ENCODE measurements at regions not wholly inside any gene's neighbourhood (a gene's known extent, or its start where the extent isn't known, plus 50 kb on each side); places are given as distances from the start of the nearest gene placed in this dataset.

DNA sequence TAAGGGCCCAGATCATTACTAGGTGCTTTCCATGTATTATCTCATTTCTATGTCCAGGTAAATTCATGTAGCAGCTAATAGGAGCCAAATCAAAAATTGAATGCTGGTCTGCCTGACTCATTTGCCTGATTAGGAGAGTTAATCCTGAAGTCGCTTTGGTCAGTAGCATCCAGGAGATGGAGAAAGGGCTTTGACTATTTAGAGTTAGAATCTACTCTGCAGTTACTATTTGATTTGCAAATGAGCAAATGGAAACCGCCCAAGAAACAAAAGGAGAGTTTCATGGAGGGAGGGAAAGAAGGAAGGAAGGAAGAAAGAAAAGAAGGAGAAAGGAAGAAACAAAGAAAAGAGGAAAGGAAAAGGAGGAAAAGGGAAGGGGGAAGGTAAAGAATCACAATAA, 539.6 kb upstream of the MMS22L start:
- H3K27me3 Mint-ChIP-seq, result no peaks in the 10 kb centered on the region
- H3K4me3 Mint-ChIP-seq, result no peak overlapping the region
- no peak overlapping the region for H3K27ac Mint-ChIP-seq
- DNase-seq (no peak), ATAC-seq (no peak)
- H3K4me1 Mint-ChIP-seq, result no peaks in the 10 kb centered on the region
- no peaks in the 10 kb centered on the region for H3K9me3 ChIP-seq (ENCODE audit: control insufficient read depth, low read length, poor library complexity, severe bottlenecking)
- H3K36me3 Mint-ChIP-seq (ENCODE audit: low read depth), result no peaks in the 10 kb centered on the region

DNA sequence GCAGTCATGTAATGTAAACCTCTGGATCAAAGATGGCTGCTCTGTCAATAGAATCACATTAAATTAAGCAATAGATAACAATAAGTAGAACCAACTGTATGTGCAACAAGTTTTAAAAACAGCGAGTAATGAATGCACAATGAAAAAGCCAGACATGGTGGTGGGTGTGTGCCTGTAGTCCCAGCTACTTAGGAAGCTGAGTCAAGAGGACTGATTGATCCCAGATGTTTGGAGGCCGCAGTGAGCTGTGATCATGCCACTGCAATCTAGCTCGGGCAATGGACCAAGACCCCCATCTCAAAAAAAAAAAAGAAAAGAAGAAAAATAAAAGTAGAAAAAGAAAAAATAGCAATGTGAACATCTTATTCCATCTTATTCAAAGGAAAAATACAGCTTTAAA, 558.7 kb upstream of the MMS22L start:
- Mint-ChIP-seq H3K4me1 (no peaks in the 10 kb centered on the region), H3K36me3 (ENCODE audit: low read depth) (no peaks in the 10 kb centered on the region), H3K27me3 (no peaks in the 10 kb centered on the region), H3K27ac (no peak overlapping the region), H3K4me3 (no peak overlapping the region)
- ATAC-seq (no peak), DNase-seq (no peak)
- H3K9me3 ChIP-seq (ENCODE audit: control insufficient read depth, low read length, poor library complexity, severe bottlenecking), result no peaks in the 10 kb centered on the region

DNA sequence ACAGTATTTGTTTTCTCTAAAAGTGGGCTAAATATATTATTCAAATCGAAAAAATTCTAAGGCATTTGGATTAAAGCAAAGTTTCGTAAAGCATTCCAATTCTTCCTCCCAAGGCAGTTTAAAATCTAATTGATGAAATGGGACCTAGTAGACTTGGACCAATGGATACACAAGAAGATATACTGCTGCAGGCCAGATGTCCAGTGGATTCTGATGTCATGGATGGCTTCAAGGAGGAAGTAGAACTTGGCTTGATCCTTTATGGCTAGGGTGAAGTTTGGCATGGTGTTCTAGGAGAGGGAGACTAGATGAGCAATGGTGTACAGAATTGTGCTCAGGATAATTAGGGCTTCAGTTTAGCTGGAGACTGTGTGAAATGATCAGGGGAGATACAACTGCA, 559.5 kb upstream of the MMS22L start:
- Mint-ChIP-seq H3K36me3 (ENCODE audit: low read depth) (no peaks in the 10 kb centered on the region), H3K4me1 (no peaks in the 10 kb centered on the region)
- no peak for ATAC-seq

DNA sequence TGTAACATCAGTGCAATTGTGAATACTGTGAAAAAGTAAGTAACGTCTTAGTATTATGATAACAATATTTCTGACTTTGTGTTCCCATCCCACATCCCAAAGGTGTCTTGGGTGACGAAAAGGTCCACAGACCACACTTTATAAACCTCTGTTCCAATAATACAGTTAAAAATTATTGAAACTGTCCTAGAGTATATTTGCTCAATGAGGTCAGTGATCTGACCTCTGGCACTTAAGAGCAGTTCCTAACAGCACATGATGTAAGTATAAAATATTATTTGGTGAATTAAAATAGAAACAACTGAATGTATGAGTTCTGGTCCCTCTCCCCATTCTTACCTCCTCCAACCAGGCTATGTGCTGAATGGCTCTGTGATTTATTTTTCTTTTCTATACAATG, 566.4 kb upstream of the MMS22L start:
- Mint-ChIP-seq H3K27ac (no peak overlapping the region), H3K4me1 (no peaks in the 10 kb centered on the region), H3K36me3 (ENCODE audit: low read depth) (no peaks in the 10 kb centered on the region), H3K4me3 (no peak overlapping the region), H3K27me3 (no peaks in the 10 kb centered on the region)
- ATAC-seq (no peak), DNase-seq (no peak)
- H3K9me3 ChIP-seq (ENCODE audit: control insufficient read depth, low read length, poor library complexity, severe bottlenecking), result no peaks in the 10 kb centered on the region

More for the DNA sequence above, 559.5 kb upstream of the MMS22L start:
- no peak for DNase-seq
- no peaks in the 10 kb centered on the region for H3K9me3 ChIP-seq (ENCODE audit: control insufficient read depth, low read length, poor library complexity, severe bottlenecking)
- H3K27ac Mint-ChIP-seq, result no peak overlapping the region
- H3K27me3 Mint-ChIP-seq, result no peaks in the 10 kb centered on the region
- H3K4me3 Mint-ChIP-seq, result no peak overlapping the region

DNA sequence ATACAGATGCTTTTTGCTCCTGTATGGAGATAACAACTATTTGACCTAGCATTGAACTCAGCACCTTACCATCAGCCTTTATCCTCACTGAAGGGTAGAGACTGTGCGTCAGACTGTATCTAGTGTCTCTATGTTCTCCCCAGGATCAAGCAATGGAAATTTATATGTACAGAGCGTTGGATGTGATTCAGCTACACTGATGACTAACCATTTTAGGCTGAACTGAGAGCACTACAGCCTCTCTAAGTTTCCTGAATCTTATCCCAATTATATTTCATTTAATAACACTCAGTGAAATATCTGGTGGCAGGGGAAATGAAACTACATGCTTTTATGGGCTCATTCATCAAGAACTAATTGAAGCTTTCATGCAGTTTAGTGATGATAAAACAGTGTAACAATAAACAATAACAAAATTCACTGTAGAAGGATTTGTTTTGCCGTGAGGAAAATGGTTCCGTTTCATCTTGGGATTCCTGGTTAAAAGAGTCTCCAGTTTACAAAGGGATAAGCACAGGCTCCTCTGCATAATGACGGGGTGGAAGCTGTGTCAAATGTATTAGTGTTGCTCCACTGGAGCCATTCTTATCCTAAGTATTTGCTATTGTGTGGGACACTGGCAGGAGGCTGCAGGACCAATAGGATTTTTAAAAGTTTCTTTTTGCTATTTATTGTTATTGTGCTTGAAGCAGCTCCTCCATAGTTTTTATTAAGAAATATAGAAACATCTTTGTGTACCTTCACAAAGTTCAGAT, 567.6 kb upstream of the MMS22L start:
- no peaks in the 10 kb centered on the region for H3K27me3 Mint-ChIP-seq
- no peaks in the 10 kb centered on the region for H3K9me3 ChIP-seq (ENCODE audit: control insufficient read depth, low read length, poor library complexity, severe bottlenecking)
- no peak for DNase-seq
- H3K27ac Mint-ChIP-seq, result no peak overlapping the region
- no peaks in the 10 kb centered on the region for H3K36me3 Mint-ChIP-seq (ENCODE audit: low read depth)
- no peak overlapping the region for H3K4me3 Mint-ChIP-seq
- ATAC-seq, result no peak
- H3K4me1 Mint-ChIP-seq, result no peaks in the 10 kb centered on the region

DNA sequence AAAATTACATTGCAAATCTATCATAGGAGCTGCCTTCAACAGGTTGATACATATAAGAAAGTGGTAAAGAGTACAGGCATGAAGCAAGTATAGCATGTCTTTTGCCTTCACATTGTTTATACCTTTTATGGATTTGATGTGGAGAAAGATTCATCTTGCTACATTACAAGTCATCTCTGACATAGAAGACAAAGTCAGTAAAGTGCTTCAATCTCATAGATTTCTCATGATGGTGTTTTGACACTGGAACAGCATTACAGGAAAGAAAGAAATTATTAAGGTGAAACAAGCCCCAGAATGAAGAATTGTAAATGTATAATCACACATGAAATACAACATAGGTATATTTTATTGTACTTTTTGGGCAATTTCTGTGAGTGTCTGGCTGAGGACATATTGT, 580.7 kb upstream of the MMS22L start:
- Mint-ChIP-seq H3K27ac (no peak overlapping the region), H3K4me1 (no peaks in the 10 kb centered on the region), H3K4me3 (no peak overlapping the region), H3K36me3 (ENCODE audit: low read depth) (no peaks in the 10 kb centered on the region), H3K27me3 (no peaks in the 10 kb centered on the region)
- no peaks in the 10 kb centered on the region for H3K9me3 ChIP-seq (ENCODE audit: control insufficient read depth, low read length, poor library complexity, severe bottlenecking)
- ATAC-seq, result no peak
- DNase-seq, result no peak

DNA sequence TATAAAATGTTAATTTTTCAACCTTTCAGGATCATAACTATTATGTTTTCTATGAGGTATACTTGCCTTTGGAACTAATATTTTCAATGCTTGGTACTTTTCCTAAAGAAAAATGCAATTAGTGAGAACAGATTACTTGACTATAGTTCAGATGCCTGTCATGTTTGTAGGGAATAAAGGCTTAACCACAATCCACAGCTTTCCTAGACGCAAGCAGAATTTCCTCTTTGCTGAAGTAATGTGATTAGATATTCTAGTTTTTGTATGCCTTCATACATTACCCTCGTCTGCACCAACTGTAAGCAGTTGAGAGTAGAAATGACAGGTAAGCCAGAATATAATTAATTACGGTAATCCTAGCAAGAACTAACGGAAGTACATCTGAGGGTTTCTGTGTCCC, 581.4 kb upstream of the MMS22L start:
- Mint-ChIP-seq H3K36me3 (ENCODE audit: low read depth) (no peaks in the 10 kb centered on the region), H3K27me3 (no peaks in the 10 kb centered on the region), H3K4me1 (no peaks in the 10 kb centered on the region), H3K27ac (no peak overlapping the region), H3K4me3 (no peak overlapping the region)
- no peaks in the 10 kb centered on the region for H3K9me3 ChIP-seq (ENCODE audit: control insufficient read depth, low read length, poor library complexity, severe bottlenecking)
- DNase-seq, result no peak
- no peak for ATAC-seq

DNA sequence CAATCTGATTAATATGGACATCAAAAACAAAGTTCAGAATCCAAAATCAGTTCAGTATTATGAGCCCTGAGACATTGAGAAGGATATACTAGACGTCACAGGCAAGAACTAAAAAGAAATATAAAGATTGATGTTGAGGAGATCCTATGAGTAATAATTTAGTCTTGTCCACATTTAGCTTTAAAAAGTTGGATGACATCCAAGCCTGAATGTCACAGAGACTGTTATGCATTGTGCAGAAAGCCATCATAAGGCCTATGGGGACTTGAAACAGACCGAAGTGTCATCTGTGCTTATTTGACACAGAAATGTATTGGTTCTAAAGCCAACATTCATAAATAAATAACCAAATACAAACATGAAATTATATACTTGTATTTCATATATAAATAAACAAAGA, 581.8 kb upstream of the MMS22L start:
- no peak for ATAC-seq

DNA sequence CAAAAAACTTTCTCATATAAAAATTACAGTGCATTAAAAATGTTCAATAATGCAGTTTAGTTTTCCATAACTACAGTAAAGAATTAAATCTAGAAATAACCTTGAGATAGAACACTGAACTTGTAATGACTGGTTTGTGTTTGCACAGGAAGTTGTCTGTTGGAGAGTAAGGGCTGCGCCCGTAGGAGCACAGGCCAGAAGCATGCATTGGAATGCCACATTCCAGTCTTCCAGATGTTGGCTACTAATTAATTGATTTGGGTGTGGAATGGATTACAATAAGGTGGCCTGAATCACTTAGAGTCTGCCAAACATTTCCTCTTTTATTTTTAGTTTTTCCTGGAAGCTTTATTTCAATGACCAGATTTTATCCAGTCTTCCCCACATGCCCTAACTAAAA, 582.6 kb upstream of the MMS22L start:
- no peak overlapping the region for H3K4me3 Mint-ChIP-seq
- DNase-seq, result no peak
- H3K27me3 Mint-ChIP-seq, result no peaks in the 10 kb centered on the region
- no peak for ATAC-seq
- H3K4me1 Mint-ChIP-seq, result no peaks in the 10 kb centered on the region
- no peaks in the 10 kb centered on the region for H3K36me3 Mint-ChIP-seq (ENCODE audit: low read depth)
- H3K27ac Mint-ChIP-seq, result no peak overlapping the region
- H3K9me3 ChIP-seq (ENCODE audit: control insufficient read depth, low read length, poor library complexity, severe bottlenecking), result no peaks in the 10 kb centered on the region

More for the DNA sequence above, 581.8 kb upstream of the MMS22L start:
- Mint-ChIP-seq H3K27ac (no peak overlapping the region), H3K27me3 (no peaks in the 10 kb centered on the region), H3K4me1 (no peaks in the 10 kb centered on the region), H3K36me3 (ENCODE audit: low read depth) (no peaks in the 10 kb centered on the region), H3K4me3 (no peak overlapping the region)
- DNase-seq, result no peak
- H3K9me3 ChIP-seq (ENCODE audit: control insufficient read depth, low read length, poor library complexity, severe bottlenecking), result no peaks in the 10 kb centered on the region

DNA sequence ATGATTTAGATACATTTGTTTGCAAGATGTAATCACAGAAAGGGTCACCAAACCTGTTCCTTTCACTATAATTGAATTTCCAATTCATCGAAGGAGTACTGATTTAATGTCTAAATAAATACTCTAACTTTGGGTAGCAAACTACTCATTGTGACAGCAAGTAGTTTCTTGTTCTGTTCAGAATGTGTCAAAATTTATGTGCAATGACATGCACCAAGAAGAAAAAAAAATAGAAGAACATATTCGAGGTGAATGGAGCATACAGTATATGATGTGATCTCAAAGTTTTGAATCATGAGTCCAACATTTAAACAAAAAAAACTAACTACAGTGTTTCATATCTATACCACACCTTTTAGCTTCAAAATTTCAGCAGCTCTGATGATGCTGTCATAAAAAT, 583.6 kb upstream of the MMS22L start:
- DNase-seq, result no peak
- no peaks in the 10 kb centered on the region for H3K9me3 ChIP-seq (ENCODE audit: control insufficient read depth, low read length, poor library complexity, severe bottlenecking)
- no peaks in the 10 kb centered on the region for H3K4me1 Mint-ChIP-seq
- no peaks in the 10 kb centered on the region for H3K36me3 Mint-ChIP-seq (ENCODE audit: low read depth)
- H3K4me3 Mint-ChIP-seq, result no peak overlapping the region
- no peak overlapping the region for H3K27ac Mint-ChIP-seq
- no peak for ATAC-seq
- H3K27me3 Mint-ChIP-seq, result no peaks in the 10 kb centered on the region

DNA sequence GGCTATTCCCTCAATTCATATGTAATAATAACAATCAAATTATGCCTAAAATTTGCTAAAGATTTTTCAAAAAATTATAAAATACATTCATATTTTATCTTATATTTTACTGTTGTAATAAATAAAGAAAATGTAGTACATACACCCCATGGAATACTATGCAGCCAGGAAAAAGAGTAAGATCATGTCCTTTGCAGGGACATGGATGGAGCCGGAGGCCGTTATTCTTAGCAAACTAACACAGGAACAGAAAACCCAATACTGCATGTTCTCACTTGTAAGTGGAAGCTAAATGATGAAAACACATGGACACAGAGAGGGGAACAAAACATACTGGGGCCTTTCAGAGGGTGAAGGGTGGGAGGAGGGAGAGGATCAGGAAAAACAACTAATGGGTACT, 584.2 kb upstream of the MMS22L start:
- H3K27me3 Mint-ChIP-seq, result no peaks in the 10 kb centered on the region
- no peaks in the 10 kb centered on the region for H3K4me1 Mint-ChIP-seq
- DNase-seq, result no peak
- H3K9me3 ChIP-seq (ENCODE audit: control insufficient read depth, low read length, poor library complexity, severe bottlenecking), result no peaks in the 10 kb centered on the region
- no peak overlapping the region for H3K27ac Mint-ChIP-seq
- no peaks in the 10 kb centered on the region for H3K36me3 Mint-ChIP-seq (ENCODE audit: low read depth)
- no peak for ATAC-seq
- H3K4me3 Mint-ChIP-seq, result no peak overlapping the region

DNA sequence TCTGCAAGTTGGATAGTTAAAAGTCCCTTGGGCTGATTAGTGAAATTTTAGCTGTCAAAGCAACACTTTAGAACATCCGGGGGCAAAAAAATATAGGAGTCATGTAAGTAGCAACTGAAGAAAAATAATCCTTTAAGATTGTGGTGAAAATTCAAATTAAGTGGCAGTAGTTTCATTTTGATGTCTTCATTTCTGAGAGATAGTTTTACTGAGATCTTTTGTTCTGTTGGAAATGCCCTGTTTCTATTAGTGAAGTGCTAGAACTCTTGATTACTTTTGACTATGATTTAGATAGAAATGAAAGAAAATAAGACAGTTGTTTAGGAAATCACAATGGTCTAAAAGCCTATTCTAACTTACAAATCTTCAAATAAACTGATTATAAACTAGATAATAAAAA, 587.3 kb upstream of the MMS22L start:
- ATAC-seq (no peak), DNase-seq (no peak)
- Mint-ChIP-seq H3K27ac (no peak overlapping the region), H3K27me3 (no peaks in the 10 kb centered on the region), H3K4me1 (no peaks in the 10 kb centered on the region), H3K4me3 (no peak overlapping the region), H3K36me3 (ENCODE audit: low read depth) (no peaks in the 10 kb centered on the region)
- no peaks in the 10 kb centered on the region for H3K9me3 ChIP-seq (ENCODE audit: control insufficient read depth, low read length, poor library complexity, severe bottlenecking)

DNA sequence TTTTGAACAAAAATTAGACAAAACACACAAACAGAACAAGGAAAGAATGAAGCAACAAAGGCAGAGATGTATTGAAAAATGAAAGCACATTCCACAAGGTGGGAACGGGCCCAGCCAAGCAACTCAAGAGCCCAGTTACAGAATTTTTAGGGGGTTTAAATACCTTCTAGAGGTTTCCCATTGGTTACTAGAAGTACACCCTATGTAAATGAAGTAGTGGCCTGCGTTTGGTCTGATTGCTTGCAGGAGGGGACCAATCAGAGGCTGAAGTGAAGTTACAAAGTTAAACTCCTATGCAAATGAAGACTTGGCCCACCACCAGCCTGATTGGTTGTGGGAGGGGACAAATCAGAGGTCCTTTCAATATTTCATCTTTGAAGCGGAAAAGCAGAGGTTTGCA, 593.7 kb upstream of the MMS22L start:
- Mint-ChIP-seq H3K4me1 (no peaks in the 10 kb centered on the region), H3K36me3 (ENCODE audit: low read depth) (no peaks in the 10 kb centered on the region), H3K27me3 (no peaks in the 10 kb centered on the region), H3K4me3 (no peak overlapping the region), H3K27ac (no peak overlapping the region)
- no peaks in the 10 kb centered on the region for H3K9me3 ChIP-seq (ENCODE audit: control insufficient read depth, low read length, poor library complexity, severe bottlenecking)
- ATAC-seq (no peak), DNase-seq (no peak)

DNA sequence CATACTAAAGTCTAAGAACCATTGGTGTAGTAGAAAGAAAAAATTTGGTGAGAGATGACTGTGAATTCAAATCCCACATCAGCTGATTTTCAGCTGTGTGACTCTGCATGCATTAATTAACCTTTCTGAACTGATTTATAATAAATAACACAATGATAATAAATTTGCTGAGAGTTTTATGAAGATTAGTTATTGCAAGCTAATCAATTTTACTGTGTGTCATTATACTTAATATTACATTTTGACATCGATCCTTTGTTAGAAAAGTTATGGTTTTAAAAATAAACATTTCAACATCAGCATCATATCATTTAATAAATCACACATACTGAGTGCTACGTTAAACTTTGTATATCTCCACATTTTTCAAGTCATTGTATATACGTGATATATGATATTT, 599.7 kb upstream of the MMS22L start:
- ATAC-seq, result no peak
- no peaks in the 10 kb centered on the region for H3K36me3 Mint-ChIP-seq (ENCODE audit: low read depth)
- H3K4me1 Mint-ChIP-seq, result no peaks in the 10 kb centered on the region
- H3K9me3 ChIP-seq (ENCODE audit: control insufficient read depth, low read length, poor library complexity, severe bottlenecking), result no peaks in the 10 kb centered on the region
- H3K27me3 Mint-ChIP-seq, result no peaks in the 10 kb centered on the region
- no peak overlapping the region for H3K4me3 Mint-ChIP-seq
- H3K27ac Mint-ChIP-seq, result no peak overlapping the region
- DNase-seq, result no peak

All from T-helper 17 cell (primary cell).